Endothelial cell of umbilical vein (primary cell): ENCODE measurements at regions not wholly inside any gene's neighbourhood (a gene's known extent, or its start where the extent isn't known, plus 50 kb on each side); places are given as distances from the start of the nearest gene placed in this dataset.

Experiments used
- BruUV-seq: library from RNA; stranded (reverse); fragments of 400-500 nt; replicated peaks from 2 replicates; lab custom pipeline; 2021; lab: Mats Ljungman, UMichigan
- CTCF ChIA-PET: fragments of 300-600, 350-600 bp; sonication (Branson Sonifier 250); formaldehyde crosslinking; loops from one replicate; lab custom pipeline; 2021; ENCODE audit warnings: antibody characterized with exemption, inconsistent platforms; lab: Charles Lee
- POLR2A ChIA-PET: fragments of 300-600, 350-600 bp; sonication (Branson Sonifier 250); formaldehyde crosslinking; loops from one replicate; lab custom pipeline; 2021; ENCODE audit warnings: antibody characterized with exemption, inconsistent platforms; lab: Charles Lee
- DNase-seq: peaks from one replicate; pipeline ENCODE4 v3.0.0-alpha.2; 2011; ENCODE audit warnings: low read depth, low spot score
- FAIRE-seq: peaks from 2 replicates; lab custom pipeline; 2011; peaks lifted over from hg19 to GRCh38; lab: Jason Lieb, UNC
- H2AFZ ChIP-seq: 2 replicates; pipeline ENCODE4 v1.6.0; 2012; ENCODE audit warnings: low read depth, low read length, control low read depth, inconsistent platforms
- H3K27ac ChIP-seq: 2 replicates; pipeline ENCODE4 v1.5.1; 2011; ENCODE audit warnings: low read depth, mild to moderate bottlenecking, control low read depth, low read length, moderate library complexity; ENCODE audit not compliant: insufficient read depth
- H3K27me3 ChIP-seq, 2 experiments: 2 replicates each; pipeline versions ENCODE4 v1.6.0 to v1.6.1; 2011; ENCODE audit warnings: low read length in 2 of 2, mixed read lengths in 1 of 2; ENCODE audit not compliant: control insufficient read depth in 2 of 2, insufficient read depth in 2 of 2
- H3K36me3 ChIP-seq, 2 experiments: 2 replicates in 1 of 2; 3 replicates in 1 of 2; pipeline ENCODE4 v1.5.1; 2011; ENCODE audit warnings: low read length in 2 of 2, mild to moderate bottlenecking in 1 of 2, moderate library complexity in 1 of 2; ENCODE audit not compliant: control insufficient read depth in 2 of 2, insufficient read depth in 2 of 2; ENCODE audit errors: extremely low read depth in 1 of 2
- H3K4me1 ChIP-seq: 3 replicates; pipeline ENCODE4 v1.5.1; 2011; ENCODE audit warnings: mild to moderate bottlenecking, low read length; ENCODE audit not compliant: control insufficient read depth, insufficient read depth; ENCODE audit errors: extremely low read depth
- H3K4me2 ChIP-seq: 2 replicates; pipeline ENCODE4 v1.6.1; 2011; ENCODE audit warnings: low read length, control low read depth, mixed read lengths; ENCODE audit not compliant: insufficient read depth
- H3K4me3 ChIP-seq, 3 experiments: fragments of 200-600 bp in 1 of 3; sonication (generic), shearing (Covaris generic) in 1 of 3; replicated peaks in 1 of 3; 2 replicates each; pipeline ENCODE4 v1.5.1; 2011 to 2016; ENCODE audit warnings: control low read depth in 3 of 3, low read length in 3 of 3, mild to moderate bottlenecking in 2 of 3, inconsistent platforms in 1 of 3, low read depth in 1 of 3, moderate library complexity in 1 of 3; ENCODE audit not compliant: insufficient read depth in 1 of 3
- H3K79me2 ChIP-seq: 2 replicates; pipeline ENCODE4 v1.6.0; 2012; ENCODE audit warnings: low read length, inconsistent platforms; ENCODE audit not compliant: control insufficient read depth, insufficient read depth
- H3K9ac ChIP-seq: replicated peaks from 2 replicates; pipeline ENCODE3; 2011; ENCODE audit warnings: low read length, control low read depth; ENCODE audit not compliant: insufficient read depth; ENCODE audit errors: extremely low read depth
- H3K9me1 ChIP-seq: replicated peaks from 3 replicates; pipeline ENCODE4 v1.6.0; 2011; ENCODE audit warnings: mild to moderate bottlenecking, low read length; ENCODE audit not compliant: control insufficient read depth, insufficient read depth; ENCODE audit errors: extremely low read depth
- H3K9me3 ChIP-seq: replicated peaks from 2 replicates; pipeline ENCODE4 v1.5.1; 2012; ENCODE audit warnings: low read length, inconsistent platforms; ENCODE audit not compliant: control insufficient read depth, insufficient read depth
- H4K20me1 ChIP-seq: replicated peaks from 2 replicates; pipeline ENCODE3; 2011; ENCODE audit warnings: mild to moderate bottlenecking, low read length; ENCODE audit not compliant: control insufficient read depth, insufficient read depth; ENCODE audit errors: extremely low read depth
- EZH2 ChIP-seq: IDR thresholded peaks from 2 replicates; pipeline ENCODE4 v1.6.1; 2012; ENCODE audit warnings: borderline replicate concordance, low read depth, mild to moderate bottlenecking, moderate library complexity, low read length, inconsistent platforms; ENCODE audit not compliant: severe bottlenecking
- FOS ChIP-seq: IDR thresholded peaks from 2 replicates; pipeline ENCODE4 v1.6.1; 2011; ENCODE audit warnings: mild to moderate bottlenecking, low read length, moderate library complexity, borderline replicate concordance; ENCODE audit not compliant: insufficient read depth
- GATA2 ChIP-seq: IDR thresholded peaks from 2 replicates; pipeline ENCODE4 v1.7.0; 2011; ENCODE audit warnings: low read depth, mild to moderate bottlenecking, moderate library complexity, mixed read lengths, low read length; ENCODE audit not compliant: insufficient read length, insufficient read depth
- JUN ChIP-seq: IDR thresholded peaks from 2 replicates; pipeline ENCODE4 v1.6.1; 2011; ENCODE audit warnings: borderline replicate concordance, low read depth; ENCODE audit not compliant: insufficient read length, insufficient read depth
- POLR2A ChIP-seq: IDR thresholded peaks from 2 replicates; pipeline ENCODE4 v1.6.1; 2012; ENCODE audit warnings: low read depth, mild to moderate bottlenecking, control low read depth, low read length
- POLR2AphosphoS5 ChIP-seq: IDR thresholded peaks from 2 replicates; pipeline ENCODE4 v1.6.1; 2012; ENCODE audit warnings: low read depth, mild to moderate bottlenecking, control low read depth, low read length, moderate library complexity; ENCODE audit not compliant: insufficient read depth
- dilution Hi-C: fragments of 300-500 bp; cut with MboI; formaldehyde crosslinking; loops from one replicate; pipeline ENCODE4 v1.15.0; 2019; ENCODE audit warnings: low sequenced_read_pairs; ENCODE audit not compliant: extremely low pct_ligation_motif_present
- intact Hi-C: fragments of 100-400 bp; cut with micrococcal nuclease; formaldehyde crosslinking; loops from one replicate; pipeline ENCODE4 v1.10.0; 2022
- TF ChIP-seq, protein P1 (sequence below), 2 donors: IDR thresholded peaks; 1 replicate in 1 of 2; 2 replicates in 1 of 2; pipeline ENCODE4 v1.5.1; 2011; ENCODE audit warnings: low read length in 2 of 2, mild to moderate bottlenecking in 2 of 2, moderate library complexity in 2 of 2, control low read depth in 1 of 2, inconsistent platforms in 1 of 2, low read depth in 1 of 2; ENCODE audit not compliant: insufficient read depth in 1 of 2; ENCODE audit errors: extremely low read depth in 1 of 2
- TF ChIP-seq, protein P2 (sequence below): IDR thresholded peaks from 2 replicates; pipeline ENCODE4 v1.6.1; 2011; ENCODE audit not compliant: insufficient read depth, insufficient read length

DNA sequence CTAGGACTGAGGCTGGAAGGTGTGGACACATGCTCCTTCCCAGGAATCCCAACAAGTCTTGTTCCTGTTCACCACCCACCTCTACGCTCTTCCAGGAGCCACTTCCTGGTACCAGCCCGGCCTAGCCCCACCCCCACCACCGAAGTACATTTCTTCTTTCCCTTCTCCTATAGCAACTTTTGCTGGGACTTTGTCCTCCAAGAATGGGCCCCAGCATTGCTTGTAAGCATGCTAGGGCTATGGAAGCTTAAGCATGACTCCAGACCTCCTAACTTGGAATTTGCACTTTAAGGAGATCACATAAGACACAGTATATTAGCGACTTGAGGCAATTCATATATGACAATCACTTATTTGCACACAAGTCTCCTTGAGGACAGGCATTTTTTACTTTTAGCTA, 462.0 kb upstream of the ARID1B start:
- H3K9me1 ChIP-seq = no peaks in the 10 kb centered on the region
- no peak overlapping the region for H3K4me3 ChIP-seq
- no peak for TF ChIP-seq FOS
- no peak for TF ChIP-seq POLR2A
- no peak for TF ChIP-seq GATA2
- no peak for TF ChIP-seq JUN
- TF ChIP-seq EZH2 = no peak
- TF ChIP-seq, protein P1, sequence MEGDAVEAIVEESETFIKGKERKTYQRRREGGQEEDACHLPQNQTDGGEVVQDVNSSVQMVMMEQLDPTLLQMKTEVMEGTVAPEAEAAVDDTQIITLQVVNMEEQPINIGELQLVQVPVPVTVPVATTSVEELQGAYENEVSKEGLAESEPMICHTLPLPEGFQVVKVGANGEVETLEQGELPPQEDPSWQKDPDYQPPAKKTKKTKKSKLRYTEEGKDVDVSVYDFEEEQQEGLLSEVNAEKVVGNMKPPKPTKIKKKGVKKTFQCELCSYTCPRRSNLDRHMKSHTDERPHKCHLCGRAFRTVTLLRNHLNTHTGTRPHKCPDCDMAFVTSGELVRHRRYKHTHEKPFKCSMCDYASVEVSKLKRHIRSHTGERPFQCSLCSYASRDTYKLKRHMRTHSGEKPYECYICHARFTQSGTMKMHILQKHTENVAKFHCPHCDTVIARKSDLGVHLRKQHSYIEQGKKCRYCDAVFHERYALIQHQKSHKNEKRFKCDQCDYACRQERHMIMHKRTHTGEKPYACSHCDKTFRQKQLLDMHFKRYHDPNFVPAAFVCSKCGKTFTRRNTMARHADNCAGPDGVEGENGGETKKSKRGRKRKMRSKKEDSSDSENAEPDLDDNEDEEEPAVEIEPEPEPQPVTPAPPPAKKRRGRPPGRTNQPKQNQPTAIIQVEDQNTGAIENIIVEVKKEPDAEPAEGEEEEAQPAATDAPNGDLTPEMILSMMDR (IDR thresholded peaks at IDR 0.05; ENCODE audit: extremely low read depth in 1 of 2, insufficient read depth in 1 of 2, low read depth in 1 of 2, low read length in 2 of 2) = no peak
- TF ChIP-seq POLR2AphosphoS5 = no peak
- TF ChIP-seq, protein P2, sequence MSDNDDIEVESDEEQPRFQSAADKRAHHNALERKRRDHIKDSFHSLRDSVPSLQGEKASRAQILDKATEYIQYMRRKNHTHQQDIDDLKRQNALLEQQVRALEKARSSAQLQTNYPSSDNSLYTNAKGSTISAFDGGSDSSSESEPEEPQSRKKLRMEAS = no peak
- FAIRE-seq (no peak), DNase-seq (no peak)
- dilution Hi-C loops (no loop called here), intact Hi-C loops (no loop called here)
- H3K4me2 ChIP-seq = no peak overlapping the region
- H4K20me1 ChIP-seq = no peaks in the 10 kb centered on the region
- ChIA-PET CTCF (no interaction called here), POLR2A (no interaction called here)
- H3K79me2 ChIP-seq = no peaks in the 10 kb centered on the region
- H3K27me3 ChIP-seq = no peaks in the 10 kb centered on the region
- H3K36me3 ChIP-seq = no peaks in the 10 kb centered on the region
- no TSS peak for BruUV-seq
- H3K4me1 ChIP-seq = no peaks in the 10 kb centered on the region
- H2AFZ ChIP-seq = no peak overlapping the region
- no peak overlapping the region for H3K9ac ChIP-seq
- H3K27ac ChIP-seq = no peak overlapping the region
- H3K9me3 ChIP-seq = no peaks in the 10 kb centered on the region
